Gastroesophageal sphincter (tissue), 4 donors: ENCODE measurements at regions not wholly inside any gene's neighbourhood (a gene's known extent, or its start where the extent isn't known, plus 50 kb on each side); places are given as distances from the start of the nearest gene placed in this dataset.

Experiments used
- ATAC-seq: fragments of 150-250 bp; one replicate; pipeline ENCODE4 v1.9.1; 2016; ENCODE audit warnings: mild to moderate bottlenecking, moderate library complexity
- H3K27ac ChIP-seq, 4 donors: fragments of 200-600 bp; sonication (generic) in 3 of 4; 1 replicate in 3 of 4; 2 replicates in 1 of 4; pipeline ENCODE4 v1.5.1; 2016 to 2019
- H3K27me3 ChIP-seq: fragments of 200-600 bp; sonication (generic); one replicate; pipeline ENCODE4 v1.5.1; 2019
- H3K36me3 ChIP-seq, 2 donors: fragments of 200-600 bp; sonication (generic); one replicate each; pipeline ENCODE4 v1.5.1; 2019; ENCODE audit warnings: control low read depth in 1 of 2
- H3K4me1 ChIP-seq, 3 donors: fragments of 200-600 bp; sonication (generic); 1 replicate in 2 of 3; 2 replicates in 1 of 3; pipeline ENCODE4 v1.5.1; 2016 to 2019; ENCODE audit warnings: control low read depth in 2 of 3
- H3K4me3 ChIP-seq, 2 donors: fragments of 200-600 bp; sonication (generic); one replicate each; pipeline ENCODE4 v1.5.1; 2019; ENCODE audit warnings: mild to moderate bottlenecking in 1 of 2, moderate library complexity in 1 of 2
- H3K9me3 ChIP-seq, 3 donors: fragments of 200-600 bp; sonication (generic); one replicate each; pipeline ENCODE4 v1.5.1; 2017 to 2019; ENCODE audit warnings: control low read depth in 2 of 3
- EP300 ChIP-seq: sonication (generic); formaldehyde crosslinking; IDR thresholded peaks from one replicate; pipeline ENCODE4 v1.6.1; 2017; ENCODE audit warnings: antibody characterized with exemption, mild to moderate bottlenecking
- POLR2A ChIP-seq, 2 donors: fragments of 450-650 bp; IDR thresholded peaks; one replicate each; pipeline ENCODE4 v1.6.1; 2017; ENCODE audit warnings: antibody characterized with exemption in 2 of 2, mild to moderate bottlenecking in 2 of 2, moderate library complexity in 1 of 2
- POLR2AphosphoS5 ChIP-seq: sonication (generic); formaldehyde crosslinking; IDR thresholded peaks from one replicate; pipeline ENCODE4 v1.6.1; 2017; ENCODE audit warnings: antibody characterized with exemption
- WGBS, 2 donors: methylation state at CpG; one replicate each; pipeline ENCODE4 v1.1.5; 2018; ENCODE audit warnings: low coverage in 1 of 2; 5-methylcytosine and 5-hydroxymethylcytosine counted together
- TF ChIP-seq, protein P1 (sequence below), 4 experiments: fragments of 200-600 bp in 2 of 4; fragments of 450-650 bp in 2 of 4; sonication (generic) in 1 of 4; IDR thresholded peaks; one replicate each; pipeline ENCODE4 v1.5.1; 2017 to 2019; ENCODE audit warnings: antibody characterized with exemption in 4 of 4, mild to moderate bottlenecking in 2 of 4, moderate library complexity in 2 of 4

DNA sequence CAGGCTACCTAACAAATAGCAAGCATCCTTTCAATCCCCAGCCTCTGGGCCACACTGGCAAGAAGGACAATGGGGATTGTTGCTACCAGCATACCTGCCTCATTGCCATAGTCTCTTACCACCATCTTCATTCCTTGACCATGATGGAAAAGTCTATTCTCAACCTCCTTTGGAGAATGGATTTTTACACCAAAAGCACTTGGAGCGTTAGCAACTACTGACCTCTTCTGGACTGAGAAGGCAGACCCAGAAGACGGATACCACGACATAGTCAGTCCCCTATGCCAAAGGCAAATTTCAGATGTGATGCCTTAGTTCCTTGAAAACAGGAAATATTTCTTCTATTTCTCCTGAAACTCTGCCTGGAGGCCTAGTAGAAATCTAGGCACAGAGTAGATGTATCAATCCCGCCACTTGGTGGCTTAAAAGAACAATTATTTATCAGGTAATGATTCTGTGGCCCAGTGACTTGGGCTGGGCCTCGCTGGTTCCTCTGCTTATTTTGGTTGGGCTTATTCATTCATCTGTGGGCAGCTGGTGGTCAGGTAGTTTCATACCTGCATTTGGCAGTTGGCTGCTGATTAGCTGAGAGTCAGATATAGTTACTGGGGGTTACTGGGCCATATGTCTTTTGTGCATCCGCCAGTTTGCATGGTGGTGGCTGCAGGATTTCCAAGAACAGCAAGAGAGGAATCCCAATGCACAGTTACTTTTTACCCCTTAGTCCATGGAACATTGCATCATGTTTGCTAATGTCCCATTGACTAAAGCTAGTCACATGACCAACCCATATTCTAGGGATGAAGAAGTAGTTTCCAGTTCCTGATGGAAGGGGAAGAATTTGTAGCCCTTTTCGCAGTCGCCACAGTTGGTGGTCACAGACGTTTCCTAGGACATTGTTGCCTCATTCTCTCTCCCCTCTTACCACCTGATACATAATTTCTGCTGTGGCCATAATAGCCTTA is 75.2 kb downstream of the DHCR7 start:
- TF ChIP-seq, protein P1, sequence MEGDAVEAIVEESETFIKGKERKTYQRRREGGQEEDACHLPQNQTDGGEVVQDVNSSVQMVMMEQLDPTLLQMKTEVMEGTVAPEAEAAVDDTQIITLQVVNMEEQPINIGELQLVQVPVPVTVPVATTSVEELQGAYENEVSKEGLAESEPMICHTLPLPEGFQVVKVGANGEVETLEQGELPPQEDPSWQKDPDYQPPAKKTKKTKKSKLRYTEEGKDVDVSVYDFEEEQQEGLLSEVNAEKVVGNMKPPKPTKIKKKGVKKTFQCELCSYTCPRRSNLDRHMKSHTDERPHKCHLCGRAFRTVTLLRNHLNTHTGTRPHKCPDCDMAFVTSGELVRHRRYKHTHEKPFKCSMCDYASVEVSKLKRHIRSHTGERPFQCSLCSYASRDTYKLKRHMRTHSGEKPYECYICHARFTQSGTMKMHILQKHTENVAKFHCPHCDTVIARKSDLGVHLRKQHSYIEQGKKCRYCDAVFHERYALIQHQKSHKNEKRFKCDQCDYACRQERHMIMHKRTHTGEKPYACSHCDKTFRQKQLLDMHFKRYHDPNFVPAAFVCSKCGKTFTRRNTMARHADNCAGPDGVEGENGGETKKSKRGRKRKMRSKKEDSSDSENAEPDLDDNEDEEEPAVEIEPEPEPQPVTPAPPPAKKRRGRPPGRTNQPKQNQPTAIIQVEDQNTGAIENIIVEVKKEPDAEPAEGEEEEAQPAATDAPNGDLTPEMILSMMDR (IDR thresholded peaks at IDR 0.05), result peak in 1 of 4 experiments; percentile 19
- TF ChIP-seq POLR2AphosphoS5, result no peak
- TF ChIP-seq POLR2A (IDR thresholded peaks at IDR 0.05), result no peak
- TF ChIP-seq EP300, result no peak
- Histone ChIP-seq H3K36me3 (no peaks in the 10 kb centered on the region), H3K27ac (no peak overlapping the region), H3K9me3 (no peaks in the 10 kb centered on the region), H3K4me1 (no peaks in the 10 kb centered on the region), H3K27me3 (peaks cover 53% of the 10 kb centered on the region), H3K4me3 (no peak overlapping the region)
- ATAC-seq, result no peak
- WGBS, 2 donors, result 71 to 72% methylated on average over 7 to 8 of the region's 9 CpGs

DNA sequence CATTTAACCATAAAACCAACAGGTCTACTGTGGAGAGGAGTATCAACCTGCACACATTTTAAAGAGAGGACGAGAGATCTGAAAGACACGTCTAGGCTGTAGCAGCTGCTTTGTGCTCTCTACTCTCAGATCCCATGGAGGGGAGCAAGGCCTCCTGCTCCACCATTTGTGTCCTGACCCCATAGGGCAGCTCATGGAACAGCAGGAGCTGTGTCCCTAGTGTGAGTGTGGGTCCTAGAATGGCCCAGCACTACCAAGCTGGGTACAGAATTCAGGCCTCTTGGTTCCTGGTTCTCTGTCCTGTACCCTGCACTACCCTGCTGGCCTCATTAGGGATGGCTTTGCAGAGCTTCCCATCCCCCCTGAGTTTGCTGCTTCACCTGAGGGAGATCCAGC is 76.5 kb downstream of the DHCR7 start:
- H3K36me3 ChIP-seq, result no peaks in the 10 kb centered on the region
- no peaks in the 10 kb centered on the region for H3K4me1 ChIP-seq
- H3K27me3 ChIP-seq, result peaks cover 53% of the 10 kb centered on the region
- no peak overlapping the region for H3K27ac ChIP-seq
- WGBS, 2 donors, result 85% methylated on average over 2 of the region's 2 CpGs; no CpG with 5 or more reads in 1 of the 2 donors
- no peak for ATAC-seq
- TF ChIP-seq EP300, result no peak
- no peak for TF ChIP-seq POLR2A (IDR thresholded peaks at IDR 0.05)
- TF ChIP-seq, protein P1 (IDR thresholded peaks at IDR 0.05), result no peak
- no peak for TF ChIP-seq POLR2AphosphoS5
- no peak overlapping the region for H3K4me3 ChIP-seq
- H3K9me3 ChIP-seq, result no peaks in the 10 kb centered on the region

DNA sequence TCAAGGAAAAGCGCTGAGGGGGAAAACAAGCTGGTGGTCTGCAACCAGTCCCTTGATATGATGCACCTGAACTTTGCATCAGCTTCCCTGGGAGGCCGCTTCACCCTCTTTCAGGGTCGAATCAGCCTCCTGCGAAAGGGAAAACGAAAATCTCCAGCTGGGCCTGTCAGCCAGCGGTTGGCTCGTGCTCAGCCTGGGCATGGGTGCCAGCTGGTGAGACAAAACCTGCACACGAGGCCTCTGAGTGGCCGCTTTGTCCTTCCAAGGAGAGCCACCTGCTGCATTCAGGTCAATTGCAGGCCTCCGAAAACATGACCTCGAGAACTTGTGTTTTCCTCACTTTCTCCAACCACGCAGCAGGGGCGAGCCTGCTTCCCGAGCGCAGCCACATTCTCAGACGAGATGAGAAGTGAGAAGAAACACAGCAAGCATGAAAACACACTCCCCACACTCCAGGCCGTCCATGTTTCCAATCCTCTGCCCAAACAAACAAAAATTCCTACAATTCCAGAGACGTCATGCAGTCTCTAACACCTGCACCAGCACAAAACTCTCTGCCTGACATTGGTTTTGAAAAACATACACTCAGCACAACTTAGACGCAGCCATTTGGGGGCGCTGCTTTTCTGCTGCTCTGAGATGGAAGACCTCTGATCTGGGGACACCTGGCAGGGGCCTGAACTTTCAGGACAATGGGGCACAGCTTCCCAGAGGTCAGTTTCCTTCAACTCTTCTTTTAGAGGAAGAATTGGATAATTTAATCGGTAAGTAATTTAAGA is 77.1 kb downstream of the DHCR7 start:
- H3K36me3 ChIP-seq, result no peaks in the 10 kb centered on the region
- TF ChIP-seq EP300, result no peak
- no peak for TF ChIP-seq POLR2A (IDR thresholded peaks at IDR 0.05)
- no peak for TF ChIP-seq POLR2AphosphoS5
- TF ChIP-seq, protein P1 (IDR thresholded peaks at IDR 0.05), result no peak
- no peaks in the 10 kb centered on the region for H3K4me1 ChIP-seq
- no peaks in the 10 kb centered on the region for H3K9me3 ChIP-seq
- H3K27ac ChIP-seq, result no peak overlapping the region
- 66 to 73% methylated on average over 11 to 13 of the region's 21 CpGs for WGBS, 2 donors
- peaks cover 47% of the 10 kb centered on the region for H3K27me3 ChIP-seq
- no peak for ATAC-seq
- H3K4me3 ChIP-seq, result no peak overlapping the region

DNA sequence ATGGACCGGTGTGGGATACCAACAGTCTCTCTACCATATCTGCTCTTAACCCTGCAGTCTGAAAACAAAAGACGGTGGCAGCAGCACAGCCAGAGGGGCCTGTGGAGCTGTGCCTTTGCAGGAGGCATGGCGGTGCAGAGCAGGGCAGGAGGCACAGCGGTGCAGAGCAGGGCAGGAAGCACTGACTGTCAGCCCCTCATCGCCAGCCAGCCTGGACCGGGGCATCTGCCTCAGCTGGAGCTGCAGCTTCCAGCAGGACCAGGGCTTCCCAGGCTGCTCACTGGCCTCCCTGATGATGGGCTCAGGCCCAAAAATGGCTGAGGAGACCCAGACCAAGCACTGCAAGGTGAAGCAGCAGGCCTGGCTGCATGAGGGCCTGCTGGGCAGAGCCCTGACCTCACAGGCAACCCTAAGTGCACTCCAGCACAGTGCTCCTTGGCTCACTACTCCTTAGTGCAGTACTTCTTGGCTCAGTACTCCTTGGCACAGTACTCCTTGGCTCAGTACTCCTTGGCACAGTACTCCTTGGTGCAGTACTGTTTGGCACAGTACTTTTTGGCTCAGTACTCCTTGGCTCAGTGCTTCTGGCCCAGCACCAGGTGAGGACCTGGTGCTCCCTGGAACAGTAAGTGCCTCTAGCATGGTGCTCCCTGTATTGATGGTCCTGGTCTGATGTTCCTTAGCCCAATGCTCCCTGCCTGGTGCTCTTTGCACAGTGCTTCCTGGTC is 78.0 kb downstream of the DHCR7 start:
- Histone ChIP-seq H3K36me3 (no peaks in the 10 kb centered on the region), H3K4me1 (no peaks in the 10 kb centered on the region), H3K9me3 (no peaks in the 10 kb centered on the region), H3K27ac (no peak overlapping the region), H3K4me3 (no peak overlapping the region), H3K27me3 (peaks cover 40% of the 10 kb centered on the region)
- TF ChIP-seq, protein P1 (IDR thresholded peaks at IDR 0.05), result no peak
- TF ChIP-seq EP300 (no peak), POLR2A (IDR thresholded peaks at IDR 0.05) (no peak), POLR2AphosphoS5 (no peak)
- WGBS, 2 donors, result 84% methylated on average over 6 of the region's 6 CpGs; no CpG with 5 or more reads in 1 of the 2 donors
- no peak for ATAC-seq
